Activated naive CD8-positive, alpha-beta T cell treated with anti-CD3 and anti-CD28 coated beads, Interleukin-2, amount 50 U/mL, for 24 hours (primary cell): ENCODE measurements at regions not wholly inside any gene's neighbourhood (a gene's known extent, or its start where the extent isn't known, plus 50 kb on each side); places are given as distances from the start of the nearest gene placed in this dataset.

ENCODE experiments used
- ATAC-seq: fragments of 150-1000 bp; cut with Tn5 transposase; one replicate; pipeline ENCODE4 v1.10.0; 2021
- DNase-seq: peaks from one replicate; pipeline ENCODE4 v3.0.0; 2021
- H3K27ac Mint-ChIP-seq: one replicate; pipeline ENCODE4 v1.8.0; 2021; ENCODE audit warnings: mild to moderate bottlenecking, mixed read lengths
- H3K27me3 Mint-ChIP-seq: one replicate; pipeline ENCODE4 v1.8.0; 2021; ENCODE audit warnings: mixed read lengths
- H3K36me3 Mint-ChIP-seq: one replicate; pipeline ENCODE4 v1.8.0; 2021; ENCODE audit warnings: low read depth, mixed read lengths
- H3K4me1 Mint-ChIP-seq: one replicate; pipeline ENCODE4 v1.8.0; 2021; ENCODE audit warnings: mixed read lengths
- H3K4me3 Mint-ChIP-seq: one replicate; pipeline ENCODE4 v1.8.0; 2021; ENCODE audit warnings: mild to moderate bottlenecking, moderate library complexity, mixed read lengths
- H3K9me3 Mint-ChIP-seq: one replicate; pipeline ENCODE4 v1.8.0; 2021; ENCODE audit warnings: mixed read lengths

GRCh38 chr7:155167706-155168365, 97.7 kb downstream of the HTR5A start:
- no peak overlapping the region for H3K4me3 Mint-ChIP-seq
- H3K27me3 Mint-ChIP-seq = peaks cover 4% of the 10 kb centered on the region
- no peak overlapping the region for H3K27ac Mint-ChIP-seq
- H3K9me3 Mint-ChIP-seq = no peaks in the 10 kb centered on the region
- no peaks in the 10 kb centered on the region for H3K4me1 Mint-ChIP-seq
- no peak for DNase-seq
- no peaks in the 10 kb centered on the region for H3K36me3 Mint-ChIP-seq
- no peak for ATAC-seq

- Mint-ChIP-seq H3K27ac (no peak overlapping the region), H3K36me3 (no peaks in the 10 kb centered on the region), H3K9me3 (no peaks in the 10 kb centered on the region)
These were observed 98.7 kb downstream of the HTR5A start for GRCh38 chr7:155168597-155169480.

GRCh38 chr7:155169498-155170065, 99.5 kb downstream of the HTR5A start:
- no peak overlapping the region for H3K27ac Mint-ChIP-seq
- no peaks in the 10 kb centered on the region for H3K9me3 Mint-ChIP-seq
- peaks cover 4% of the 10 kb centered on the region for H3K27me3 Mint-ChIP-seq
- H3K4me3 Mint-ChIP-seq = no peak overlapping the region
- H3K4me1 Mint-ChIP-seq = no peaks in the 10 kb centered on the region
- ATAC-seq = no peak
- H3K36me3 Mint-ChIP-seq = no peaks in the 10 kb centered on the region
- no peak for DNase-seq

More at GRCh38 chr7:155168597-155169480, 98.7 kb downstream of the HTR5A start:
- ATAC-seq = no peak
- DNase-seq = no peak
- Mint-ChIP-seq H3K4me3 (no peak overlapping the region), H3K27me3 (peaks cover 4% of the 10 kb centered on the region), H3K4me1 (no peaks in the 10 kb centered on the region)

GRCh38 chr7:155170331-155170730, 100.2 kb downstream of the HTR5A start:
- no peak overlapping the region for H3K27ac Mint-ChIP-seq
- peaks cover 8% of the 10 kb centered on the region for H3K27me3 Mint-ChIP-seq
- H3K4me1 Mint-ChIP-seq = no peaks in the 10 kb centered on the region
- ATAC-seq = no peak
- no peaks in the 10 kb centered on the region for H3K9me3 Mint-ChIP-seq
- DNase-seq = no peak
- no peaks in the 10 kb centered on the region for H3K36me3 Mint-ChIP-seq
- H3K4me3 Mint-ChIP-seq = no peak overlapping the region

GRCh38 chr7:155172141-155172540, 102.0 kb downstream of the HTR5A start:
- H3K4me1 Mint-ChIP-seq = no peaks in the 10 kb centered on the region
- peaks cover 8% of the 10 kb centered on the region for H3K27me3 Mint-ChIP-seq
- no peak overlapping the region for H3K4me3 Mint-ChIP-seq
- DNase-seq = no peak
- ATAC-seq = no peak
- H3K9me3 Mint-ChIP-seq = no peaks in the 10 kb centered on the region
- H3K27ac Mint-ChIP-seq = no peak overlapping the region
- no peaks in the 10 kb centered on the region for H3K36me3 Mint-ChIP-seq

GRCh38 chr7:155173905-155174304, 103.8 kb downstream of the HTR5A start:
- no peak for DNase-seq
- Mint-ChIP-seq H3K36me3 (no peaks in the 10 kb centered on the region), H3K4me3 (no peak overlapping the region), H3K27me3 (peaks cover 6% of the 10 kb centered on the region), H3K9me3 (no peaks in the 10 kb centered on the region), H3K4me1 (no peaks in the 10 kb centered on the region), H3K27ac (no peak overlapping the region)
- no peak for ATAC-seq

- H3K4me3 Mint-ChIP-seq = no peak overlapping the region
- H3K4me1 Mint-ChIP-seq = no peaks in the 10 kb centered on the region
- H3K9me3 Mint-ChIP-seq = no peaks in the 10 kb centered on the region
- DNase-seq (no peak), ATAC-seq (no peak)
- H3K27ac Mint-ChIP-seq = no peak overlapping the region
- peaks cover 11% of the 10 kb centered on the region for H3K27me3 Mint-ChIP-seq
- no peaks in the 10 kb centered on the region for H3K36me3 Mint-ChIP-seq
These were observed 108.0 kb downstream of the HTR5A start for GRCh38 chr7:155178096-155178495.

- no peak overlapping the region for H3K27ac Mint-ChIP-seq
- peaks cover 18% of the 10 kb centered on the region for H3K9me3 Mint-ChIP-seq
- H3K4me3 Mint-ChIP-seq = no peak overlapping the region
- ATAC-seq = no peak
- H3K27me3 Mint-ChIP-seq = peaks cover 17% of the 10 kb centered on the region
- H3K36me3 Mint-ChIP-seq = peaks cover 11% of the 10 kb centered on the region
- no peak for DNase-seq
- H3K4me1 Mint-ChIP-seq = no peaks in the 10 kb centered on the region
These were observed 111.6 kb downstream of the HTR5A start for GRCh38 chr7:155181768-155182167.

GRCh38 chr7:155182406-155182970, 112.4 kb downstream of the HTR5A start:
- ATAC-seq = no peak
- Mint-ChIP-seq H3K36me3 (peaks cover 15% of the 10 kb centered on the region), H3K27ac (no peak overlapping the region), H3K4me3 (no peak overlapping the region), H3K27me3 (peaks cover 17% of the 10 kb centered on the region), H3K4me1 (no peaks in the 10 kb centered on the region), H3K9me3 (peaks cover 23% of the 10 kb centered on the region)
- no peak for DNase-seq

GRCh38 chr7:155183655-155184054, 113.5 kb downstream of the HTR5A start:
- Mint-ChIP-seq H3K27ac (no peak overlapping the region), H3K9me3 (peaks cover 23% of the 10 kb centered on the region), H3K36me3 (peaks cover 15% of the 10 kb centered on the region), H3K4me1 (peaks cover 7% of the 10 kb centered on the region), H3K4me3 (no peak overlapping the region), H3K27me3 (peaks cover 17% of the 10 kb centered on the region)
- ATAC-seq (no peak), DNase-seq (no peak)

- Mint-ChIP-seq H3K36me3 (peaks cover 15% of the 10 kb centered on the region), H3K4me1 (peaks cover 12% of the 10 kb centered on the region), H3K4me3 (no peak overlapping the region), H3K27me3 (peaks cover 17% of the 10 kb centered on the region), H3K9me3 (peaks cover 23% of the 10 kb centered on the region), H3K27ac (no peak overlapping the region)
- DNase-seq = no peak
- no peak for ATAC-seq
These were observed 112.8 kb upstream of the INSIG1 start for GRCh38 chr7:155184923-155185322.

- H3K36me3 Mint-ChIP-seq = peaks cover 15% of the 10 kb centered on the region
- ATAC-seq (no peak), DNase-seq (no peak)
- H3K9me3 Mint-ChIP-seq = peaks cover 23% of the 10 kb centered on the region
- H3K4me1 Mint-ChIP-seq = peaks cover 26% of the 10 kb centered on the region
- peaks cover 23% of the 10 kb centered on the region for H3K27me3 Mint-ChIP-seq
- no peak overlapping the region for H3K27ac Mint-ChIP-seq
- no peak overlapping the region for H3K4me3 Mint-ChIP-seq
These were observed 110.5 kb upstream of the INSIG1 start for GRCh38 chr7:155187061-155187785.

GRCh38 chr7:155188357-155188756, 109.3 kb upstream of the INSIG1 start:
- no peak for DNase-seq
- ATAC-seq = peak; percentile 75
- Mint-ChIP-seq H3K36me3 (peaks cover 15% of the 10 kb centered on the region), H3K4me1 (peaks cover 33% of the 10 kb centered on the region), H3K4me3 (no peak overlapping the region), H3K27me3 (peaks cover 25% of the 10 kb centered on the region), H3K27ac (no peak overlapping the region), H3K9me3 (peaks cover 23% of the 10 kb centered on the region)
